ENCODE measurements at regions not wholly inside any gene's neighbourhood (a gene's known extent, or its start where the extent isn't known, plus 50 kb on each side); places are given as distances from the start of the nearest gene placed in this dataset.

DNA sequence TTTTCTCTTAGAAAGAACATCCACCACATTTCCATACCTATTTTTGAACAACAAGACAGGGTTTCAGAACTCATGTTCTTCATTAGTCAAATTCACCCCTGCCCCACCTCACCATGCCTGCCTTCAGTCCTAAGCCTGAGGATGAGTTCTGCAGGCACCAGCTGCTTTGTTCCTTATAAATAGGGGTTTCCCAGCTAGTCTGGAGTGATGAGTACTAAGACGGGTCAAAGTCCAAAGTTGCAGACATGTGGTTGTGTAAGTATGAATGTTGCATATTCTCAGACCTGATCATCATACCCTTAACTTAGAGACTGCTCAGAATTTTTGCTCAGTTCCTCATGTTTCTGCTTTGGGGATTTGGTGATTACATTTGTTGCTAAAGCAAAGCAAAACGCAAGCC, 257.7 kb upstream of the CDYL start:
- TF ChIP-seq EZH2 (IDR thresholded peaks at IDR 0.05) (no peak), POLR2AphosphoS5 (IDR thresholded peaks at IDR 0.05; ENCODE audit: borderline replicate concordance, low read depth, low read length) (no peak)

All from SK-N-MC (cell line).